SK-N-SH treated with all-trans-retinoic acid at 6 μM for 48 hours (cell line): ENCODE measurements at regions not wholly inside any gene's neighbourhood (a gene's known extent, or its start where the extent isn't known, plus 50 kb on each side); places are given as distances from the start of the nearest gene placed in this dataset.

Experiments used
- ATAC-seq: fragments of 200-7000 bp; cut with Tn5 transposase; 3 replicates; pipeline ENCODE4 v1.9.1; 2020; ENCODE audit warnings: mild to moderate bottlenecking, moderate library complexity
- ARNTL ChIP-seq: fragments of 450-650 bp; formaldehyde crosslinking; IDR thresholded peaks from 2 replicates; pipeline ENCODE4 v1.5.0; 2020; ENCODE audit warnings: low read depth, mild to moderate bottlenecking, moderate library complexity, borderline replicate concordance
- BACH2 ChIP-seq: fragments of 250-450 bp; sonication (Bioruptor Pico); IDR thresholded peaks from 2 replicates; pipeline ENCODE4 v1.9.0; 2021; ENCODE audit warnings: mild to moderate bottlenecking, borderline replicate concordance
- CREB5 ChIP-seq: fragments of 250-450 bp; sonication (Bioruptor Pico); IDR thresholded peaks from 2 replicates; pipeline ENCODE4 v1.5.1; 2020; ENCODE audit warnings: low read depth, mild to moderate bottlenecking, moderate library complexity
- CSDC2 ChIP-seq: fragments of 250-450 bp; sonication (Bioruptor Pico); IDR thresholded peaks from 2 replicates; pipeline ENCODE4 v1.5.0; 2020; ENCODE audit warnings: mild to moderate bottlenecking, moderate library complexity
- ESRRG ChIP-seq: fragments of 250-450 bp; sonication (Bioruptor Pico); IDR thresholded peaks from 2 replicates; pipeline ENCODE4 v1.6.1; 2021; ENCODE audit warnings: mild to moderate bottlenecking
- GLIS3 ChIP-seq: fragments of 250-450 bp; sonication (Bioruptor Pico); IDR thresholded peaks from 2 replicates; pipeline ENCODE4 v1.5.0; 2020; ENCODE audit warnings: mild to moderate bottlenecking, moderate library complexity
- OSR1 ChIP-seq: fragments of 250-450 bp; sonication (Bioruptor Pico); IDR thresholded peaks from 2 replicates; pipeline ENCODE4 v1.8.0; 2022; ENCODE audit warnings: moderate library complexity, mild to moderate bottlenecking, inconsistent platforms
- POU6F1 ChIP-seq: fragments of 250-450 bp; sonication (Bioruptor Pico); IDR thresholded peaks from 2 replicates; pipeline ENCODE4 v1.8.0; 2021; ENCODE audit warnings: low read depth, mild to moderate bottlenecking, moderate library complexity, borderline replicate concordance
- PPARA ChIP-seq: fragments of 250-450 bp; sonication (Bioruptor Pico); IDR thresholded peaks from 2 replicates; pipeline ENCODE4 v1.5.0; 2020; ENCODE audit warnings: mild to moderate bottlenecking, borderline replicate concordance
- RARB ChIP-seq: fragments of 250-450 bp; sonication (Bioruptor Pico); IDR thresholded peaks from 2 replicates; pipeline ENCODE4 v1.8.0; 2021; ENCODE audit warnings: mild to moderate bottlenecking, moderate library complexity
- SNAI2 ChIP-seq: fragments of 250-450 bp; sonication (Bioruptor Pico); IDR thresholded peaks from 2 replicates; pipeline ENCODE4 v1.5.0; 2020; ENCODE audit warnings: mild to moderate bottlenecking, moderate library complexity
- TCF4 ChIP-seq: fragments of 250-450 bp; sonication (Bioruptor Pico); IDR thresholded peaks from 2 replicates; pipeline ENCODE4 v1.8.0; 2021; ENCODE audit warnings: mild to moderate bottlenecking, moderate library complexity, borderline replicate concordance
- TOX ChIP-seq: fragments of 250-450 bp; sonication (Bioruptor Pico); IDR thresholded peaks from 2 replicates; pipeline ENCODE4 v1.8.0; 2021; ENCODE audit warnings: mild to moderate bottlenecking, moderate library complexity, borderline replicate concordance
- TSHZ2 ChIP-seq: fragments of 250-450 bp; sonication (Bioruptor Pico); IDR thresholded peaks from 2 replicates; pipeline ENCODE4 v1.5.0; 2020; ENCODE audit warnings: mild to moderate bottlenecking, moderate library complexity
- ZC3H10 ChIP-seq: fragments of 250-450 bp; sonication (Bioruptor Pico); IDR thresholded peaks from 2 replicates; pipeline ENCODE4 v1.5.1; 2021; ENCODE audit warnings: mild to moderate bottlenecking, moderate library complexity
- ZFP3 ChIP-seq: fragments of 250-450 bp; sonication (Bioruptor Pico); IDR thresholded peaks from 2 replicates; pipeline ENCODE4 v1.5.0; 2020; ENCODE audit warnings: mild to moderate bottlenecking, moderate library complexity
- ZFP30 ChIP-seq: fragments of 450-650 bp; formaldehyde crosslinking; IDR thresholded peaks from 2 replicates; pipeline ENCODE4 v1.5.0; 2022; ENCODE audit warnings: mild to moderate bottlenecking, moderate library complexity
- ZNF565 ChIP-seq: fragments of 450-650 bp; formaldehyde crosslinking; conservative IDR thresholded peaks from 2 replicates; pipeline ENCODE4 v1.5.0; 2020; ENCODE audit warnings: low read depth, mild to moderate bottlenecking, moderate library complexity
- ZNF70 ChIP-seq: fragments of 450-650 bp; formaldehyde crosslinking; IDR thresholded peaks from 2 replicates; pipeline ENCODE4 v1.5.0; 2020; ENCODE audit warnings: mild to moderate bottlenecking, moderate library complexity
- ZNF8 ChIP-seq: fragments of 450-650 bp; formaldehyde crosslinking; IDR thresholded peaks from 2 replicates; pipeline ENCODE4 v1.5.0; 2020; ENCODE audit warnings: mild to moderate bottlenecking, moderate library complexity
- TF ChIP-seq, protein P1 (sequence below): fragments of 250-450 bp; sonication (Bioruptor Pico); IDR thresholded peaks from 2 replicates; pipeline ENCODE4 v1.5.1; 2021; ENCODE audit warnings: mild to moderate bottlenecking, moderate library complexity

GRCh38 chr6:82720992-82721391, 344.6 kb downstream of the UBE3D start:
- TF ChIP-seq CREB5 (CRISPR knock-in tag) (no peak), BACH2 (CRISPR knock-in tag) (no peak), ZNF565 (no peak), ZNF70 (CRISPR knock-in tag) (no peak)
- ATAC-seq, result no peak

GRCh38 chr6:82735790-82736189, 329.9 kb downstream of the UBE3D start:
- no peak for ATAC-seq
- TF ChIP-seq CSDC2 (CRISPR knock-in tag) (no peak), ZC3H10 (CRISPR knock-in tag) (no peak), ZNF8 (no peak), GLIS3 (CRISPR knock-in tag) (no peak), ZNF565 (no peak), TOX (CRISPR knock-in tag) (no peak), OSR1 (CRISPR knock-in tag) (no peak), CREB5 (CRISPR knock-in tag) (no peak), RARB (no peak), ZNF70 (CRISPR knock-in tag) (no peak), PPARA (no peak), SNAI2 (CRISPR knock-in tag) (no peak), ZFP30 (CRISPR knock-in tag) (no peak), ARNTL (CRISPR knock-in tag) (no peak), BACH2 (CRISPR knock-in tag) (no peak), ESRRG (CRISPR knock-in tag) (no peak), POU6F1 (CRISPR knock-in tag) (no peak)
- TF ChIP-seq, protein P1, sequence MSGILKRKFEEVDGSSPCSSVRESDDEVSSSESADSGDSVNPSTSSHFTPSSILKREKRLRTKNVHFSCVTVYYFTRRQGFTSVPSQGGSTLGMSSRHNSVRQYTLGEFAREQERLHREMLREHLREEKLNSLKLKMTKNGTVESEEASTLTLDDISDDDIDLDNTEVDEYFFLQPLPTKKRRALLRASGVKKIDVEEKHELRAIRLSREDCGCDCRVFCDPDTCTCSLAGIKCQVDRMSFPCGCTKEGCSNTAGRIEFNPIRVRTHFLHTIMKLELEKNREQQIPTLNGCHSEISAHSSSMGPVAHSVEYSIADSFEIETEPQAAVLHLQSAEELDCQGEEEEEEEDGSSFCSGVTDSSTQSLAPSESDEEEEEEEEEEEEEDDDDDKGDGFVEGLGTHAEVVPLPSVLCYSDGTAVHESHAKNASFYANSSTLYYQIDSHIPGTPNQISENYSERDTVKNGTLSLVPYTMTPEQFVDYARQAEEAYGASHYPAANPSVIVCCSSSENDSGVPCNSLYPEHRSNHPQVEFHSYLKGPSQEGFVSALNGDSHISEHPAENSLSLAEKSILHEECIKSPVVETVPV (CRISPR knock-in tag), result no peak

- ATAC-seq, result no peak
- no peak for TF ChIP-seq ZFP3 (CRISPR knock-in tag)
- no peak for TF ChIP-seq TOX (CRISPR knock-in tag)
- no peak for TF ChIP-seq CSDC2 (CRISPR knock-in tag)
- TF ChIP-seq GLIS3 (CRISPR knock-in tag), result no peak
- no peak for TF ChIP-seq RARB
- TF ChIP-seq, protein P1 (CRISPR knock-in tag), result no peak
- TF ChIP-seq ZNF70 (CRISPR knock-in tag), result no peak
- TF ChIP-seq PPARA, result no peak
Measured at GRCh38 chr6:82737965-82738364, 327.7 kb downstream of the UBE3D start.

DNA sequence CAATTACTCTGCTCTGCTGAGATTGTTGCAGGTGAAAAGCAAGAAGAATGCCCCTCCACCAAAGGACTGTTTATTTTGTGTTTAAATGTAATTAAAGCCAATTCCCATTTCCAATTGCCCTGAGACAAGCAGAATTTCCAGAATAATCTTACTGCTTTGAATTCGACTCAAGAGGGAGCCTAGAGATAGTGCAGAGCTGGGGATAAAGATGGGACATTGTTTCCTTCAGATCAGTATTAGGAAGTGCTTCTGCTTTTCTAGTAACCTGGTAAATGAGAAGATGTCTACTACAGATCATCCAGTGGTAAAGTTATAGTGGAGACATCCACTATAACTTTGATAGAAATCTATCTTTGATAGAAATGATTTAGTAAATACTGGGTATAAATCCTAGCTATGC, 326.9 kb downstream of the UBE3D start:
- no peak; the same call in 2 of the 3 replicates for ATAC-seq
- no peak for TF ChIP-seq ZFP30 (CRISPR knock-in tag)
- TF ChIP-seq TSHZ2, result no peak
- TF ChIP-seq, protein P1 (CRISPR knock-in tag), result no peak
- no peak for TF ChIP-seq ZNF8
- no peak for TF ChIP-seq CSDC2 (CRISPR knock-in tag)
- TF ChIP-seq ZC3H10 (CRISPR knock-in tag), result no peak
- TF ChIP-seq CREB5 (CRISPR knock-in tag), result no peak
- no peak for TF ChIP-seq ZNF565
- TF ChIP-seq TCF4 (CRISPR knock-in tag), result no peak
- TF ChIP-seq BACH2 (CRISPR knock-in tag), result no peak
- no peak for TF ChIP-seq ESRRG (CRISPR knock-in tag)
